HL-60 (cell line): ENCODE measurements at regions not wholly inside any gene's neighbourhood (a gene's known extent, or its start where the extent isn't known, plus 50 kb on each side); places are given as distances from the start of the nearest gene placed in this dataset.

Experiments
- DNase-seq, 2 experiments: peaks; one replicate each; pipeline ENCODE4 v3.0.0-alpha.2; 2010 to 2020; ENCODE audit warnings: low read depth in 1 of 2, low spot score in 1 of 2
- H3K27ac ChIP-seq: fragments of 250-450 bp; sonication (Bioruptor Pico); replicated peaks from 2 replicates; pipeline ENCODE4 v1.5.1; 2020; ENCODE audit warnings: mild to moderate bottlenecking, moderate library complexity
- H3K27me3 ChIP-seq: fragments of 250-450 bp; sonication (Bioruptor Pico); 2 replicates; pipeline ENCODE4 v1.5.1; 2021; ENCODE audit warnings: mild to moderate bottlenecking, moderate library complexity; ENCODE audit not compliant: insufficient read depth, poor library complexity, severe bottlenecking
- H3K4me3 ChIP-seq: replicated peaks from 2 replicates; pipeline ENCODE4 v1.5.1; 2011; ENCODE audit warnings: mild to moderate bottlenecking, control low read depth, low read length; ENCODE audit not compliant: insufficient read depth
- CTCF ChIP-seq: IDR thresholded peaks from one replicate; pipeline ENCODE4 v1.5.1; 2011; ENCODE audit warnings: low read length, control low read depth, inconsistent platforms; ENCODE audit not compliant: insufficient read depth
- GABPA ChIP-seq: IDR thresholded peaks from 2 replicates; pipeline ENCODE4 v1.6.1; 2012; ENCODE audit warnings: low read depth
- POLR2AphosphoS5 ChIP-seq: IDR thresholded peaks from 2 replicates; pipeline ENCODE4 v1.6.1; 2012; ENCODE audit warnings: low read depth
- REST ChIP-seq: IDR thresholded peaks from 2 replicates; pipeline ENCODE4 v1.6.1; 2012; ENCODE audit warnings: low read depth; ENCODE audit not compliant: insufficient replicate concordance
- SPI1 ChIP-seq: IDR thresholded peaks from 2 replicates; pipeline ENCODE4 v1.6.1; 2012; ENCODE audit warnings: low read depth, mild to moderate bottlenecking, borderline replicate concordance

DNA sequence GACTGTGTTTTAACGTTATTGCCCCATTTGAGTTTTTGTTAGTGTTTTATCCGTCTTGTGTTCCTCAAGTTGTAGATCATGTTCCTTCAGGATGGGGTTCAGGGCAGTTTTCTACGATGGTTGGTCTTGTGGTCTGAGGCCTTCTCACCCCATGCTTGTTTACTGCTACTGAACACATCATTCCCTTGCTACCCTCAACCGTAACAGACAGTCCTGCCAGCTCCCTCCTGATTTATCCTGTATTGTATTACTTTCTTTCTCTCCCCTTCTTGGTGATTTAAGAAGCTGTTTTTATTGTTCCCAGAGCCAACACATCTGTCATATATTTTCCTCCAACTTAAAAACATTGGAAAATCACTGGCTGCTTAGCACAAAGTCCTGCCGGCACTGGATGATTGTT is 719.8 kb downstream of the INHBA start:
- TF ChIP-seq GABPA (no peak), SPI1 (no peak), CTCF (no peak), REST (no peak), POLR2AphosphoS5 (no peak)
- DNase-seq, result no peak
- peaks cover 2% of the 10 kb centered on the region for H3K27me3 ChIP-seq
- H3K4me3 ChIP-seq, result no peak overlapping the region
- no peak overlapping the region for H3K27ac ChIP-seq

DNA sequence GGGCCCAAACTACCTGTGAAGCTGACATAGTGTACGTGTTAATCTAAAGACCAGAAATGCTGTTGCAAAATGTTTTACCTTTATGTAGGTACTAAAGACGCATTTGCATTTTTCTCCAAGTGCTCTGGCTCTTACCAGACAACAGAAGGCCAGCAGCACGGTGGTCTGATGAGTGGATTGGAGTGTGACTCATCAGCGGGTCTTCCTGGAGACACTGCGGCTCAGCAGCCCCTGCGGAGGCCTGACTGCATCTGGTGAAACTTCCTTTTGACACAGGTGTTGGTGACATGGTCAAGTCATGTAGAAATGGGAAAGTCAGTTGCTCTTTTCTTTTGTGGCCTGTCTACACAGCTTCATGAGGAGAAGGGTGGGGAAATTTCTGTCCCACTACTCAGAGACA is 723.6 kb downstream of the INHBA start:
- DNase-seq, result no peak
- H3K27me3 ChIP-seq, result no peaks in the 10 kb centered on the region
- TF ChIP-seq CTCF (no peak), SPI1 (no peak), REST (no peak), GABPA (no peak), POLR2AphosphoS5 (no peak)
- H3K4me3 ChIP-seq, result no peak overlapping the region
- H3K27ac ChIP-seq, result no peak overlapping the region

- no peaks in the 10 kb centered on the region for H3K27me3 ChIP-seq
- TF ChIP-seq REST (no peak), POLR2AphosphoS5 (no peak), CTCF (no peak), SPI1 (no peak), GABPA (no peak)
- H3K27ac ChIP-seq, result no peak overlapping the region
- H3K4me3 ChIP-seq, result no peak overlapping the region
- no peak for DNase-seq
Observed at GRCh38 chr7:40978047-40978446, 724.8 kb downstream of the INHBA start.
